AG04450 (cell line): ENCODE measurements at regions not wholly inside any gene's neighbourhood (a gene's known extent, or its start where the extent isn't known, plus 50 kb on each side); places are given as distances from the start of the nearest gene placed in this dataset.

ENCODE experiments used
- CTCF ChIA-PET: fragments of 300-600, 350-600 bp; formaldehyde crosslinking; extraction: SDS; loops from one replicate; lab custom pipeline; 2022; ENCODE audit warnings: antibody characterized with exemption, inconsistent platforms; lab: Charles Lee
- POLR2A ChIA-PET: fragments of 350-600 bp; formaldehyde crosslinking; extraction: SDS; loops from one replicate; lab custom pipeline; 2021; ENCODE audit warnings: antibody characterized with exemption, inconsistent platforms; lab: Yijun Ruan, JAX
- DNase-seq: peaks from one replicate; pipeline ENCODE4 v3.0.0-alpha.2; 2011; ENCODE audit warnings: low read depth, low spot score
- H3K27ac ChIP-seq: one replicate; pipeline ENCODE4 v1.5.1; 2012; ENCODE audit warnings: low read depth, low read length, control low read depth
- H3K27me3 ChIP-seq: one replicate; pipeline ENCODE4 v1.6.0; 2012; ENCODE audit warnings: low read length; ENCODE audit not compliant: control insufficient read depth, insufficient read depth
- H3K4me3 ChIP-seq: 2 replicates; pipeline ENCODE4 v1.5.1; 2011; ENCODE audit warnings: mild to moderate bottlenecking, low read depth, low read length, control low read depth
- H3K9me3 ChIP-seq: 2 replicates; pipeline ENCODE4 v1.5.1; 2012; ENCODE audit warnings: low read length; ENCODE audit not compliant: control insufficient read depth, insufficient read depth
- TF ChIP-seq, protein P1 (sequence below): IDR thresholded peaks from 2 replicates; pipeline ENCODE4 v1.5.1; 2011; ENCODE audit warnings: low read depth, low read length, control low read depth, inconsistent platforms

DNA sequence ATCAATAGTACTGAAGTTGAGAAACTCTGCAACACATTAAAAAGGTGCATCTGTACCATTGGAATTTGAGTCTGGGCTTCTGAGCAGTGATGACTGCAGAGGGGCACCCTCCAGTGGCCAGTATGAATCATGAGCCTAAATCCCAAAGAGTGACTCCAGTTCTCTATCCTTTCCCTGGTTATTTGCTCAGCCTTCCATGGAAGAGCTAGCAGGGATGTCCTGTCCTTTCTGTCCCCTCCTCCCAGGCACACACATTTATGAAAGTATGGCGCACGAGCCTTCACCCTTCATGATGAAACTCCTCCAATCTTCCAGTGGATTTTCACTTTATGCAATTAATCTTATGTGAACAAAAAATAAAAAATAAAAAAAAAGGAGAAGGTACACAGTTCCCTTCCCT lies 81.0 kb downstream of the ESM1 start:
- TF ChIP-seq, protein P1, sequence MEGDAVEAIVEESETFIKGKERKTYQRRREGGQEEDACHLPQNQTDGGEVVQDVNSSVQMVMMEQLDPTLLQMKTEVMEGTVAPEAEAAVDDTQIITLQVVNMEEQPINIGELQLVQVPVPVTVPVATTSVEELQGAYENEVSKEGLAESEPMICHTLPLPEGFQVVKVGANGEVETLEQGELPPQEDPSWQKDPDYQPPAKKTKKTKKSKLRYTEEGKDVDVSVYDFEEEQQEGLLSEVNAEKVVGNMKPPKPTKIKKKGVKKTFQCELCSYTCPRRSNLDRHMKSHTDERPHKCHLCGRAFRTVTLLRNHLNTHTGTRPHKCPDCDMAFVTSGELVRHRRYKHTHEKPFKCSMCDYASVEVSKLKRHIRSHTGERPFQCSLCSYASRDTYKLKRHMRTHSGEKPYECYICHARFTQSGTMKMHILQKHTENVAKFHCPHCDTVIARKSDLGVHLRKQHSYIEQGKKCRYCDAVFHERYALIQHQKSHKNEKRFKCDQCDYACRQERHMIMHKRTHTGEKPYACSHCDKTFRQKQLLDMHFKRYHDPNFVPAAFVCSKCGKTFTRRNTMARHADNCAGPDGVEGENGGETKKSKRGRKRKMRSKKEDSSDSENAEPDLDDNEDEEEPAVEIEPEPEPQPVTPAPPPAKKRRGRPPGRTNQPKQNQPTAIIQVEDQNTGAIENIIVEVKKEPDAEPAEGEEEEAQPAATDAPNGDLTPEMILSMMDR, result peak; percentile 81
- DNase-seq, result peak; percentile 34
- Histone ChIP-seq H3K9me3 (no peaks in the 10 kb centered on the region), H3K27me3 (no peaks in the 10 kb centered on the region), H3K4me3 (no peak overlapping the region), H3K27ac (no peak overlapping the region)
- POLR2A ChIA-PET, result interaction anchor here (0.9 to 1.2 kb wide), 2 partner anchors 248 to 255 kb away, joined by 3 read pairs; partner anchors contain the start of gene GPX8
- CTCF ChIA-PET, result interaction anchor here (0.6 to 6.3 kb wide), 43 partner anchors 9 to 674 kb away, joined by 3 to 85 read pairs (median 4); partner anchors contain the start of gene GPX8

- CTCF ChIA-PET, result interaction anchor here (1.0 to 6.3 kb wide), 9 partner anchors 7 to 659 kb away, joined by 4 to 85 read pairs (median 7); partner anchors contain the start of gene GPX8
- Histone ChIP-seq H3K4me3 (no peak overlapping the region), H3K27me3 (no peaks in the 10 kb centered on the region), H3K9me3 (no peaks in the 10 kb centered on the region), H3K27ac (no peak overlapping the region)
- TF ChIP-seq, protein P1, result 0 out of 2 replicates have a peak, but pooled peaks have one; percentile 5
- POLR2A ChIA-PET, result interaction anchor here (0.6 kb wide), 1 partner anchor 376 kb away, joined by 4 read pairs; no protein-coding TSS in a partner anchor
- no peak for DNase-seq
Measured at GRCh38 chr5:54902791-54903473, 82.5 kb downstream of the ESM1 start.

DNA sequence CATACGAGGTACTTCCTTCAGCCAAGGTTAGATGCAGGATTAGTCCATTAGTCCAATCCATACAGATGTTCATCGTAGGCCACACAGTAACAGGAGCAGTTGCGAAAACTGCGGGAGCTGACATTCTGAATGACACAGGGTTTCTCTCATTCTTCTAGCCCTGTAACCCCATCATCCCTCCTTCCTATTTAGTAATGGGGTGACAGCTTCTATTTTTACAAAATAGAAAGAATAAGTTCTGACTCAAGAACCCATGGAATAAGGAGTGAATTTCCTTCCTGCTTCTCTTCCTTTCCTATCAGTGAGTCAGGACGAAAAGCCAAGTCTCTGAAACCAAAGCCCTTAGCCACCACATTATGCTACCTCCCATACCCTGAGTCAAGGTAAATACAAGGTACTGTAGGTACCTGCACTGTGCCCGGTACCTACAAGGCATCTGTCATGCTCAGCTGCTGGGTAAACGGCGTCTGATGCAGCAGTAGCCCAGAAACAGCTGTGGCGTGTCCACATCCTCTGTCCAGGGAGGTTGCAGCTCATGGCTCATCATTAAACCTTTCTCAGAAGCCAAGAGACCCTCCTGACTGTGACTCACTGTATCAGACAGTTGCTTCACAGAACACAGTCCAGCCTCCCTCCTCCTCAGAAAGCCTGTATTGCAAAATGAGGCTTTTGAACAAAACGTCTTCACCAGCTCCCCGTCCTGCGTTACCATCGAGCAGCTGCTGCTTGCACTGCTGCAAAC lies 84.2 kb downstream of the ESM1 start:
- POLR2A ChIA-PET, result interaction anchor here (1.0 to 1.7 kb wide), 6 partner anchors 9 to 591 kb away, joined by 3 to 8 read pairs (median 4); partner anchors contain the start of genes ARL15 and SNX18
- TF ChIP-seq, protein P1, result no peak
- H3K4me3 ChIP-seq, result no peak overlapping the region
- CTCF ChIA-PET, result interaction anchor here (0.8 to 6.3 kb wide), 6 partner anchors 9 to 411 kb away, joined by 3 to 74 read pairs (median 6); partner anchors contain the start of gene GPX8
- no peaks in the 10 kb centered on the region for H3K27me3 ChIP-seq
- peak overlapping the region; percentile 62 for H3K27ac ChIP-seq
- DNase-seq, result peak; percentile 83
- no peaks in the 10 kb centered on the region for H3K9me3 ChIP-seq

DNA sequence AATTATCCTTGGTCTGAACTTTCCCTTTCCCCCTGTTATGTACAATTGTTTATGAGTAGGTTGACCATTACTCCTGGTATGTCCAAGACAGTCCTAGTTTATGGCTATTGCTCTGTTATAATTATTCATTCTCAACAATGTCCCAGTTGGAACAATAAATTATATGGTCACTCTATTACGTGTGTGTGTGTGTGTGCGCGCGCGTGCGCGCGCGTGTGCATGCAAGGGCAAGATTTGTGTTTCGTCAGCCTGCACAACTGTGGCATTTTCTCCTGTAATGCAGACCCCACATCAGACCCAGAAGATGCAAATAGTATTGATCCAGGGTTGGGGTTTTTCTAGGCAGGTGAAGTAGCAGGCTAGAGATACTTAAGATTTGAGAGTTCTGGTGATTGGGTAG lies 88.4 kb downstream of the ESM1 start:
- CTCF ChIA-PET, result interaction anchor here (0.8 to 2.8 kb wide), 3 partner anchors 11 to 454 kb away, joined by 3 to 17 read pairs (median 7); no protein-coding TSS in a partner anchor
- TF ChIP-seq, protein P1, result no peak

More for the DNA sequence above, 88.4 kb downstream of the ESM1 start:
- no peak overlapping the region for H3K27ac ChIP-seq
- H3K4me3 ChIP-seq, result no peak overlapping the region
- peaks cover 2% of the 10 kb centered on the region for H3K27me3 ChIP-seq
- POLR2A ChIA-PET, result no interaction called here
- no peak for DNase-seq
- H3K9me3 ChIP-seq, result no peaks in the 10 kb centered on the region
